A673 (cell line): ENCODE measurements at regions not wholly inside any gene's neighbourhood (a gene's known extent, or its start where the extent isn't known, plus 50 kb on each side); places are given as distances from the start of the nearest gene placed in this dataset.

Experiments used
- CTCF ChIP-seq: fragments of 300-800, 200-600 bp; sonication (generic); conservative IDR thresholded peaks from 2 replicates; pipeline ENCODE4 v1.5.1; 2017; ENCODE audit warnings: low read depth, mild to moderate bottlenecking, antibody characterized with exemption, low read length, moderate library complexity, mixed read lengths
- EZH2 ChIP-seq: fragments of 200-600 bp; sonication (generic); IDR thresholded peaks from 2 replicates; pipeline ENCODE4 v1.6.1; 2017; ENCODE audit warnings: borderline replicate concordance, low read depth, mild to moderate bottlenecking, mixed read lengths, antibody characterized with exemption, low read length; ENCODE audit not compliant: poor library complexity, severe bottlenecking

- TF ChIP-seq CTCF (no peak), EZH2 (no peak)
Observed at GRCh38 chr4:155288999-155289398, 80.6 kb downstream of the NPY2R start.
